ENCODE measurements at regions not wholly inside any gene's neighbourhood (a gene's known extent, or its start where the extent isn't known, plus 50 kb on each side); places are given as distances from the start of the nearest gene placed in this dataset.

DNA sequence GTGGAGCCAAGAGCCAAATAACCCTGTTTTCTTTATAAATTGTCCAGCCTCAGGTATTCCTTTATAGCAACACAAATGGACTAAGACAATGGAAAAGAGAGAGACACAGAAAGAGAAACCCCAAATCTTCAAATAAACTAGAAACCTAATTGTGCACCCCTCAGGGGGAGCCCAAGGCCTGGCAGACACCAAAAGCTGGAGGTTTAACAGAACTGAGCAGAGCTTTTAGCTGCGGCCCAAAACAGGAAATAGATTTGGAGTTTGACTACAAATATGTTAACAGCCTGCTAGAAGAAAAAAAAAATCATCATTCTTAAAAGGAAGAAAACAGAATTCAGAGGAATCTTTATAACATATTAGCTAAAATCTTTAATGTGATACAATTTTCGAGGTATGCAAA, 1135.0 kb downstream of the GATA3 start:
- Histone ChIP-seq H4K91ac (ENCODE audit: insufficient read depth, low read depth, low read length) (no peak overlapping the region), H3K4me3 (ENCODE audit: insufficient read depth, low read depth, low read length) (no peak overlapping the region), H2BK20ac (ENCODE audit: low read depth, low read length) (no peak overlapping the region), H4K8ac (ENCODE audit: low read depth in 2 of 2, low read length in 2 of 2) (no peak overlapping the region), H3K4me1 (ENCODE audit: control insufficient read depth, insufficient read depth, low read length) (no peaks in the 10 kb centered on the region), H2AFZ (replicated peaks; ENCODE audit: low read length, poor library complexity) (no peak overlapping the region), H3K27me3 (ENCODE audit: control insufficient read depth, insufficient read depth, low read length) (no peaks in the 10 kb centered on the region), H3K9me1 (ENCODE audit: insufficient read depth, low read length) (no peaks in the 10 kb centered on the region), H3K4me2 (ENCODE audit: low read depth, low read length) (no peak overlapping the region), H2BK120ac (ENCODE audit: low read depth, low read length) (no peak overlapping the region), H4K20me1 (ENCODE audit: insufficient read depth, low read length) (no peaks in the 10 kb centered on the region), H3K79me1 (ENCODE audit: low read depth in 1 of 2, low read length in 2 of 2) (no peaks in the 10 kb centered on the region), H3K4ac (ENCODE audit: low read depth, low read length) (no peak overlapping the region), H2BK15ac (ENCODE audit: low read depth, low read length) (no peak overlapping the region), H3K18ac (ENCODE audit: low read depth, low read length) (no peak overlapping the region), H2AK5ac (ENCODE audit: low read depth, low read length) (no peak overlapping the region), H2AK9ac (replicated peaks; ENCODE audit: low read depth, low read length, poor library complexity) (no peak overlapping the region), H3K56ac (ENCODE audit: extremely low read depth, insufficient read depth, low read length) (no peak overlapping the region), H3K14ac (replicated peaks; ENCODE audit: low read depth, low read length) (no peak overlapping the region), H2BK5ac (ENCODE audit: low read depth, low read length, poor library complexity, severe bottlenecking) (no peak overlapping the region), H3K23ac (ENCODE audit: low read depth, low read length) (no peak overlapping the region), H3K9me3 (ENCODE audit: control insufficient read depth, insufficient read depth, low read length) (no peaks in the 10 kb centered on the region), H4K5ac (ENCODE audit: low read depth, low read length) (no peak overlapping the region), H3K27ac (ENCODE audit: insufficient read depth, low read length) (no peak overlapping the region), H3K36me3 (ENCODE audit: control insufficient read depth, insufficient read depth, low read length) (no peaks in the 10 kb centered on the region), H3K9ac (ENCODE audit: low read depth, low read length) (no peak overlapping the region)
- ChIA-PET POLR2A (ENCODE audit: unreplicated experiment) (interaction anchor here (0.5 kb wide), 1 partner anchor 10 kb away, joined by 3 read pairs; no protein-coding TSS in a partner anchor), CTCF (interaction anchor here (1.1 kb wide), 1 partner anchor 1302 kb away, joined by 4 read pairs; no protein-coding TSS in a partner anchor)
- TF ChIP-seq, protein P1, sequence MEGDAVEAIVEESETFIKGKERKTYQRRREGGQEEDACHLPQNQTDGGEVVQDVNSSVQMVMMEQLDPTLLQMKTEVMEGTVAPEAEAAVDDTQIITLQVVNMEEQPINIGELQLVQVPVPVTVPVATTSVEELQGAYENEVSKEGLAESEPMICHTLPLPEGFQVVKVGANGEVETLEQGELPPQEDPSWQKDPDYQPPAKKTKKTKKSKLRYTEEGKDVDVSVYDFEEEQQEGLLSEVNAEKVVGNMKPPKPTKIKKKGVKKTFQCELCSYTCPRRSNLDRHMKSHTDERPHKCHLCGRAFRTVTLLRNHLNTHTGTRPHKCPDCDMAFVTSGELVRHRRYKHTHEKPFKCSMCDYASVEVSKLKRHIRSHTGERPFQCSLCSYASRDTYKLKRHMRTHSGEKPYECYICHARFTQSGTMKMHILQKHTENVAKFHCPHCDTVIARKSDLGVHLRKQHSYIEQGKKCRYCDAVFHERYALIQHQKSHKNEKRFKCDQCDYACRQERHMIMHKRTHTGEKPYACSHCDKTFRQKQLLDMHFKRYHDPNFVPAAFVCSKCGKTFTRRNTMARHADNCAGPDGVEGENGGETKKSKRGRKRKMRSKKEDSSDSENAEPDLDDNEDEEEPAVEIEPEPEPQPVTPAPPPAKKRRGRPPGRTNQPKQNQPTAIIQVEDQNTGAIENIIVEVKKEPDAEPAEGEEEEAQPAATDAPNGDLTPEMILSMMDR (conservative IDR thresholded peaks at IDR 0.05; ENCODE audit: low read depth, low read length): no peak
- TF ChIP-seq, protein P2, sequence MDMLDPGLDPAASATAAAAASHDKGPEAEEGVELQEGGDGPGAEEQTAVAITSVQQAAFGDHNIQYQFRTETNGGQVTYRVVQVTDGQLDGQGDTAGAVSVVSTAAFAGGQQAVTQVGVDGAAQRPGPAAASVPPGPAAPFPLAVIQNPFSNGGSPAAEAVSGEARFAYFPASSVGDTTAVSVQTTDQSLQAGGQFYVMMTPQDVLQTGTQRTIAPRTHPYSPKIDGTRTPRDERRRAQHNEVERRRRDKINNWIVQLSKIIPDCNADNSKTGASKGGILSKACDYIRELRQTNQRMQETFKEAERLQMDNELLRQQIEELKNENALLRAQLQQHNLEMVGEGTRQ (IDR thresholded peaks at IDR 0.05; ENCODE audit: low read depth, low read length): no peak
- TF ChIP-seq BHLHE40 (IDR thresholded peaks at IDR 0.05; ENCODE audit: low read depth, low read length): no peak
- in situ Hi-C loops (cut with MboI; ENCODE audit: low sequenced_read_pairs): no loop called here
- DNase-seq: no peak
- dilution Hi-C loops (cut with HindIII; ENCODE audit: low sequenced_read_pairs, unreplicated experiment): no loop called here
- BruUV-seq (replicated peaks): no TSS peak
- intact Hi-C loops (cut with micrococcal nuclease): no loop called here
- WGBS, 2 experiments (ENCODE audit: extremely low coverage in 2 of 2, insufficient read length in 1 of 2): no CpG with 5 or more reads among the region's 2 CpGs
- no peak for ATAC-seq (ENCODE audit: low read depth)

Data from IMR-90 (cell line).